GM12878 (cell line): ENCODE measurements at regions not wholly inside any gene's neighbourhood (a gene's known extent, or its start where the extent isn't known, plus 50 kb on each side); places are given as distances from the start of the nearest gene placed in this dataset.

ENCODE experiments used
- ATAC-seq: fragments of 200-7000 bp; cut with Tn5 transposase; 3 replicates; pipeline ENCODE4 v1.9.1; 2020; ENCODE audit warnings: mild to moderate bottlenecking, moderate library complexity
- BruUV-seq: library from RNA; stranded (reverse); fragments of 400-500 nt; replicated peaks from 2 replicates; lab custom pipeline; 2021; lab: Mats Ljungman, UMichigan
- CTCF ChIA-PET: fragments of 300-600 bp; sonication (Branson Sonifier 250); formaldehyde crosslinking; extraction: SDS; loops from one replicate; lab custom pipeline; 2021; ENCODE audit warnings: inconsistent platforms; lab: Yijun Ruan, JAX
- POLR2A ChIA-PET: fragments of 350-600 bp; formaldehyde crosslinking; extraction: SDS; loops from one replicate; lab custom pipeline; 2021; ENCODE audit warnings: inconsistent platforms; lab: Charles Lee
- RAD21 ChIA-PET: fragments of 300-600 bp; sonication (Branson Sonifier 250); formaldehyde crosslinking; loops from one replicate; lab custom pipeline; 2023; ENCODE audit warnings: antibody characterized with exemption; ENCODE audit not compliant: unreplicated experiment; lab: Charles Lee
- SMC1A ChIA-PET: fragments of 300-600 bp; sonication (Branson Sonifier 250); formaldehyde crosslinking; loops from one replicate; lab custom pipeline; 2023; ENCODE audit not compliant: unreplicated experiment, uncharacterized antibody; lab: Charles Lee
- DNase-seq: peaks from one replicate; pipeline ENCODE4 v3.0.0-alpha.2; 2011; ENCODE audit warnings: low read depth, low spot score
- FAIRE-seq: peaks from 3 replicates; lab custom pipeline; 2011; peaks lifted over from hg19 to GRCh38; lab: Jason Lieb, UNC
- H2AFZ ChIP-seq: 2 replicates; pipeline ENCODE4 v1.6.0; 2011; ENCODE audit warnings: low read depth, low read length, control low read depth; ENCODE audit not compliant: control insufficient read depth
- H3K27ac ChIP-seq: 2 replicates; pipeline ENCODE4 v1.5.1; 2011; ENCODE audit warnings: control low read depth; ENCODE audit not compliant: control insufficient read depth, insufficient read depth
- H3K27me3 ChIP-seq, 2 experiments: replicated peaks in 1 of 2; 2 replicates each; pipeline versions ENCODE4 v1.6.0 to v1.6.1; 2011; ENCODE audit warnings: low read length in 1 of 2; ENCODE audit not compliant: control insufficient read depth in 2 of 2, insufficient read depth in 2 of 2
- H3K36me3 ChIP-seq, 2 experiments: 2 replicates each; pipeline ENCODE4 v1.5.1; 2011; ENCODE audit warnings: low read length in 1 of 2; ENCODE audit not compliant: control insufficient read depth in 2 of 2, insufficient read depth in 2 of 2
- H3K4me1 ChIP-seq: 2 replicates; pipeline ENCODE4 v1.6.1; 2011; ENCODE audit warnings: mild to moderate bottlenecking, low read length, moderate library complexity, mixed read lengths; ENCODE audit not compliant: control insufficient read depth, insufficient read depth
- H3K4me2 ChIP-seq: 2 replicates; pipeline ENCODE4 v1.6.0; 2011; ENCODE audit warnings: control low read depth; ENCODE audit not compliant: control insufficient read depth, insufficient read depth
- H3K4me3 ChIP-seq: fragments of 200-600 bp; sonication (generic); 2 replicates; pipeline ENCODE4 v1.5.1; 2016
- H3K79me2 ChIP-seq: 2 replicates; pipeline ENCODE4 v1.6.0; 2011; ENCODE audit warnings: low read length; ENCODE audit not compliant: control insufficient read depth, insufficient read depth
- H3K9ac ChIP-seq: 2 replicates; pipeline ENCODE4 v1.8.0; 2011; ENCODE audit warnings: low read length, control low read depth, mixed read lengths; ENCODE audit not compliant: control insufficient read depth, insufficient read depth
- H3K9me3 ChIP-seq: replicated peaks from 3 replicates; pipeline ENCODE4 v1.5.1; 2011; ENCODE audit warnings: mild to moderate bottlenecking, low read length; ENCODE audit not compliant: control insufficient read depth, insufficient read depth
- H4K20me1 ChIP-seq: 2 replicates; pipeline ENCODE4 v1.6.0; 2011; ENCODE audit not compliant: control insufficient read depth, insufficient read depth
- BACH1 ChIP-seq: fragments of 450-650 bp; IDR thresholded peaks from 2 replicates; pipeline ENCODE4 v1.6.1; 2017; ENCODE audit warnings: mild to moderate bottlenecking, borderline replicate concordance
- CBX5 ChIP-seq: sonication (generic); IDR thresholded peaks from 2 replicates; pipeline ENCODE4 v1.6.1; 2016; ENCODE audit warnings: low read depth, moderate library complexity, mild to moderate bottlenecking, inconsistent platforms
- E2F4 ChIP-seq: IDR thresholded peaks from 2 replicates; pipeline ENCODE4 v1.6.1; 2012; ENCODE audit warnings: low read depth, low read length, improper control_type of control experiment
- ESRRA ChIP-seq: IDR thresholded peaks from 2 replicates; pipeline ENCODE4 v1.6.1; 2012; ENCODE audit warnings: mild to moderate bottlenecking, low read length, improper control_type of control experiment
- IKZF1 ChIP-seq: fragments of 450-650 bp; conservative IDR thresholded peaks from 2 replicates; pipeline ENCODE4 v1.6.1; 2017; ENCODE audit warnings: antibody characterized with exemption, mild to moderate bottlenecking
- IRF5 ChIP-seq: fragments of 450-650 bp; IDR thresholded peaks from 2 replicates; pipeline ENCODE4 v1.6.1; 2017; ENCODE audit warnings: borderline replicate concordance
- JUNB ChIP-seq: IDR thresholded peaks from 2 replicates; pipeline ENCODE4 v1.6.1; 2016; ENCODE audit warnings: antibody characterized with exemption, mild to moderate bottlenecking
- NFIC ChIP-seq: IDR thresholded peaks from 2 replicates; pipeline ENCODE4 v1.6.1; 2012; ENCODE audit warnings: low read depth, mild to moderate bottlenecking, inconsistent platforms, low read length, moderate library complexity
- PAX5 ChIP-seq: IDR thresholded peaks from 2 replicates; pipeline ENCODE4 v1.6.1; 2011; ENCODE audit warnings: low read depth, low read length, borderline replicate concordance
- RAD51 ChIP-seq: fragments of 450-650 bp; IDR thresholded peaks from 2 replicates; pipeline ENCODE4 v1.6.1; 2016; ENCODE audit warnings: moderate library complexity, mild to moderate bottlenecking, inconsistent platforms
- RFX5 ChIP-seq: IDR thresholded peaks from 2 replicates; pipeline ENCODE4 v1.6.1; 2011; ENCODE audit warnings: low read depth, low read length, improper control_type of control experiment
- SIN3A ChIP-seq: IDR thresholded peaks from 2 replicates; pipeline ENCODE4 v1.6.1; 2012; ENCODE audit warnings: low read depth, low read length, improper control_type of control experiment
- SRF ChIP-seq, 2 experiments: IDR thresholded peaks; 2 replicates each; pipeline ENCODE4 v1.6.1; 2011; ENCODE audit warnings: low read depth in 2 of 2, low read length in 2 of 2, mild to moderate bottlenecking in 1 of 2, moderate library complexity in 1 of 2
- ZNF384 ChIP-seq: IDR thresholded peaks from 2 replicates; pipeline ENCODE4 v1.6.1; 2012; ENCODE audit warnings: low read depth, mild to moderate bottlenecking, low read length, improper control_type of control experiment, borderline replicate concordance
- WGBS: methylation state at CpG from one replicate; pipeline ENCODE4 v1.1.6; 2016; ENCODE audit warnings: low lambda C conversion rate; ENCODE audit not compliant: insufficient replicate concordance, insufficient coverage; ENCODE audit errors: missing lambda C conversion rate; 5-methylcytosine and 5-hydroxymethylcytosine counted together
- in situ Hi-C: fragments of 300-500 bp; cut with MboI; formaldehyde crosslinking; loops from 9 replicates; pipeline ENCODE4 v1.14.3; 2018; ENCODE audit warnings: mixed read lengths
- intact Hi-C: fragments of 100-400 bp; cut with micrococcal nuclease; formaldehyde crosslinking; loops from one replicate; pipeline ENCODE4 v1.14.2; 2022; ENCODE audit not compliant: unreplicated experiment
- TF ChIP-seq, protein P1 (sequence below), 3 experiments: IDR thresholded peaks in 2 of 3; conservative IDR thresholded peaks in 1 of 3; 2 replicates each; pipeline ENCODE4 v1.5.1; 2011; ENCODE audit warnings: low read depth in 3 of 3, low read length in 3 of 3, mild to moderate bottlenecking in 3 of 3, control low read depth in 2 of 3, moderate library complexity in 2 of 3, inconsistent platforms in 1 of 3, mixed read lengths in 1 of 3; ENCODE audit not compliant: control insufficient read depth in 2 of 3, insufficient read depth in 1 of 3; ENCODE audit errors: extremely low read depth in 1 of 3
- TF ChIP-seq, protein P2 (sequence below): IDR thresholded peaks from 2 replicates; pipeline ENCODE4 v1.6.1; 2012; ENCODE audit warnings: low read depth, low read length, improper control_type of control experiment

- no peaks in the 10 kb centered on the region; the same call in 2 of the 3 replicates for H3K9me3 ChIP-seq
- no peak for DNase-seq
These were observed 53.6 kb upstream of the RNF152 start for GRCh38 chr18:61946449-61946848.

More at GRCh38 chr18:61946449-61946848, 53.6 kb upstream of the RNF152 start:
- WGBS: 80% methylated on average over 3 of the region's 3 CpGs
- no peak overlapping the region for H3K4me3 ChIP-seq
- SMC1A ChIA-PET: no interaction called here
- H3K27ac ChIP-seq: no peak overlapping the region
- RAD21 ChIA-PET: no interaction called here
- in situ Hi-C loops: no loop called here
- no peaks in the 10 kb centered on the region for H4K20me1 ChIP-seq
- H3K4me2 ChIP-seq: no peak overlapping the region
- no peaks in the 10 kb centered on the region for H3K27me3 ChIP-seq
- peaks cover 3% of the 10 kb centered on the region for H3K4me1 ChIP-seq
- BruUV-seq: no TSS peak
- intact Hi-C loops: no loop called here
- no peak overlapping the region for H2AFZ ChIP-seq
- CTCF ChIA-PET: no interaction called here
- ATAC-seq: no peak
- H3K9ac ChIP-seq: no peak overlapping the region
- POLR2A ChIA-PET: no interaction called here
- no peaks in the 10 kb centered on the region for H3K36me3 ChIP-seq
- TF ChIP-seq IKZF1: no peak
- TF ChIP-seq, protein P1, sequence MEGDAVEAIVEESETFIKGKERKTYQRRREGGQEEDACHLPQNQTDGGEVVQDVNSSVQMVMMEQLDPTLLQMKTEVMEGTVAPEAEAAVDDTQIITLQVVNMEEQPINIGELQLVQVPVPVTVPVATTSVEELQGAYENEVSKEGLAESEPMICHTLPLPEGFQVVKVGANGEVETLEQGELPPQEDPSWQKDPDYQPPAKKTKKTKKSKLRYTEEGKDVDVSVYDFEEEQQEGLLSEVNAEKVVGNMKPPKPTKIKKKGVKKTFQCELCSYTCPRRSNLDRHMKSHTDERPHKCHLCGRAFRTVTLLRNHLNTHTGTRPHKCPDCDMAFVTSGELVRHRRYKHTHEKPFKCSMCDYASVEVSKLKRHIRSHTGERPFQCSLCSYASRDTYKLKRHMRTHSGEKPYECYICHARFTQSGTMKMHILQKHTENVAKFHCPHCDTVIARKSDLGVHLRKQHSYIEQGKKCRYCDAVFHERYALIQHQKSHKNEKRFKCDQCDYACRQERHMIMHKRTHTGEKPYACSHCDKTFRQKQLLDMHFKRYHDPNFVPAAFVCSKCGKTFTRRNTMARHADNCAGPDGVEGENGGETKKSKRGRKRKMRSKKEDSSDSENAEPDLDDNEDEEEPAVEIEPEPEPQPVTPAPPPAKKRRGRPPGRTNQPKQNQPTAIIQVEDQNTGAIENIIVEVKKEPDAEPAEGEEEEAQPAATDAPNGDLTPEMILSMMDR (IDR thresholded peaks at IDR 0.05 in 2 of 3, conservative IDR thresholded peaks at IDR 0.05 in 1 of 3; ENCODE audit: control insufficient read depth in 2 of 3, extremely low read depth in 1 of 3, insufficient read depth in 1 of 3, low read depth in 3 of 3, low read length in 3 of 3): no peak
- TF ChIP-seq ZNF384: no peak
- TF ChIP-seq BACH1: no peak
- TF ChIP-seq JUNB: no peak
- no peak for TF ChIP-seq SIN3A
- TF ChIP-seq E2F4: no peak
- no peak for TF ChIP-seq CBX5
- no peak for TF ChIP-seq ESRRA
- TF ChIP-seq RAD51: no peak
- TF ChIP-seq, protein P2, sequence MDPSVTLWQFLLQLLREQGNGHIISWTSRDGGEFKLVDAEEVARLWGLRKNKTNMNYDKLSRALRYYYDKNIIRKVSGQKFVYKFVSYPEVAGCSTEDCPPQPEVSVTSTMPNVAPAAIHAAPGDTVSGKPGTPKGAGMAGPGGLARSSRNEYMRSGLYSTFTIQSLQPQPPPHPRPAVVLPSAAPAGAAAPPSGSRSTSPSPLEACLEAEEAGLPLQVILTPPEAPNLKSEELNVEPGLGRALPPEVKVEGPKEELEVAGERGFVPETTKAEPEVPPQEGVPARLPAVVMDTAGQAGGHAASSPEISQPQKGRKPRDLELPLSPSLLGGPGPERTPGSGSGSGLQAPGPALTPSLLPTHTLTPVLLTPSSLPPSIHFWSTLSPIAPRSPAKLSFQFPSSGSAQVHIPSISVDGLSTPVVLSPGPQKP: no peak
- TF ChIP-seq NFIC: no peak
- no peak for TF ChIP-seq RFX5
- TF ChIP-seq IRF5: no peak
- TF ChIP-seq PAX5: no peak
- TF ChIP-seq SRF (IDR thresholded peaks at IDR 0.05; ENCODE audit: low read depth in 2 of 2, low read length in 2 of 2): no peak
- FAIRE-seq: no peak
- H3K79me2 ChIP-seq: no peaks in the 10 kb centered on the region
